CD4-positive, alpha-beta T cell treated with Interleukin-1 beta for 1 hour (primary cell): ENCODE measurements at regions not wholly inside any gene's neighbourhood (a gene's known extent, or its start where the extent isn't known, plus 50 kb on each side); places are given as distances from the start of the nearest gene placed in this dataset.

ENCODE experiments used
- DNase-seq, 2 donors: peaks; one replicate each; pipeline ENCODE4 v3.0.0-alpha.2; 2020 to 2022

GRCh38 chr1:195327361-195327760 is 1280.9 kb downstream of the KCNT2 start:
- no peak for DNase-seq

GRCh38 chr1:195326325-195326724 is 1281.9 kb downstream of the KCNT2 start:
- no peak for DNase-seq

GRCh38 chr1:195325181-195325580 is 1283.1 kb downstream of the KCNT2 start:
- DNase-seq: no peak

GRCh38 chr1:195306281-195306680 is 1302.0 kb downstream of the KCNT2 start:
- DNase-seq: no peak

- DNase-seq: no peak
Observed at GRCh38 chr1:195294911-195295310, 1313.3 kb downstream of the KCNT2 start.

- DNase-seq: no peak
Observed at GRCh38 chr1:195278644-195279043, 1329.6 kb downstream of the KCNT2 start.

- DNase-seq: no peak
Observed at GRCh38 chr1:195275710-195276109, 1332.5 kb downstream of the KCNT2 start.

- no peak for DNase-seq
Observed at GRCh38 chr1:195251900-195252299, 1356.3 kb downstream of the KCNT2 start.

GRCh38 chr1:195243492-195243891 is 1364.7 kb downstream of the KCNT2 start:
- no peak for DNase-seq

GRCh38 chr1:195241066-195241465 is 1367.2 kb downstream of the KCNT2 start:
- DNase-seq: no peak

- no peak for DNase-seq
Observed at GRCh38 chr1:195238313-195238712, 1369.9 kb downstream of the KCNT2 start.

- no peak for DNase-seq
Observed at GRCh38 chr1:195236991-195237889, 1371.0 kb downstream of the KCNT2 start.

- no peak for DNase-seq
Observed at GRCh38 chr1:195218428-195219212, 1389.6 kb downstream of the KCNT2 start.

GRCh38 chr1:195202241-195202640 is 1406.0 kb downstream of the KCNT2 start:
- no peak for DNase-seq

- no peak for DNase-seq
Observed at GRCh38 chr1:195200772-195201171, 1407.5 kb downstream of the KCNT2 start.

GRCh38 chr1:195197116-195197515 is 1411.1 kb downstream of the KCNT2 start:
- DNase-seq: no peak

GRCh38 chr1:195195423-195196057 is 1412.7 kb downstream of the KCNT2 start:
- peak in 1 of 2 donors; percentile 18 for DNase-seq

- DNase-seq: no peak
Observed at GRCh38 chr1:195193134-195193533, 1415.1 kb downstream of the KCNT2 start.

- no peak for DNase-seq
Observed at GRCh38 chr1:195188821-195189220, 1419.4 kb downstream of the KCNT2 start.

GRCh38 chr1:195186544-195186943 is 1421.7 kb downstream of the KCNT2 start:
- DNase-seq: no peak

- no peak for DNase-seq
Observed at GRCh38 chr1:195185736-195186135, 1422.5 kb downstream of the KCNT2 start.

- DNase-seq: no peak
Observed at GRCh38 chr1:195185321-195185720, 1422.9 kb downstream of the KCNT2 start.

GRCh38 chr1:195173753-195174152 is 1434.5 kb downstream of the KCNT2 start:
- DNase-seq: no peak
